GM23338 (cell line): ENCODE measurements at regions not wholly inside any gene's neighbourhood (a gene's known extent, or its start where the extent isn't known, plus 50 kb on each side); places are given as distances from the start of the nearest gene placed in this dataset.

Source experiments
- ATAC-seq: fragments of 200-7000 bp; cut with Tn5 transposase; 3 replicates; pipeline ENCODE4 v1.9.1; 2020
- DNase-seq: peaks from one replicate; pipeline ENCODE4 v3.0.0-alpha.2; 2015; ENCODE audit warnings: low spot score
- H2AFZ ChIP-seq: fragments of 200-600 bp; sonication (generic); 2 replicates; pipeline ENCODE4 v1.8.0; 2016; ENCODE audit warnings: antibody characterized with exemption, mild to moderate bottlenecking, moderate library complexity
- H3F3A ChIP-seq: fragments of 200-600 bp; sonication (generic); replicated peaks from 2 replicates; pipeline ENCODE4 v1.8.0; 2017; ENCODE audit warnings: antibody characterized with exemption, mixed run types, low read depth
- H3K27ac ChIP-seq: fragments of 200-600 bp; sonication (generic); 2 replicates; pipeline ENCODE4 v1.6.1; 2016; ENCODE audit warnings: low read depth
- H3K27me3 ChIP-seq: fragments of 200-600 bp; sonication (generic); 2 replicates; pipeline ENCODE4 v1.8.0; 2016; ENCODE audit warnings: mild to moderate bottlenecking, mixed run types, moderate library complexity; ENCODE audit not compliant: insufficient read depth
- H3K36me3 ChIP-seq: fragments of 200-600 bp; sonication (generic); 2 replicates; pipeline ENCODE4 v1.8.0; 2016; ENCODE audit warnings: mild to moderate bottlenecking; ENCODE audit not compliant: insufficient read depth
- H3K4me1 ChIP-seq: fragments of 200-600 bp; sonication (generic); 2 replicates; pipeline ENCODE4 v1.8.0; 2016; ENCODE audit warnings: mild to moderate bottlenecking, moderate library complexity; ENCODE audit not compliant: insufficient read depth
- H3K4me2 ChIP-seq: fragments of 200-600 bp; sonication (generic); 2 replicates; pipeline ENCODE4 v1.7.1; 2017; ENCODE audit warnings: mixed run types
- H3K4me3 ChIP-seq: fragments of 200-600 bp; sonication (generic); 2 replicates; pipeline ENCODE4 v1.6.1; 2016; ENCODE audit warnings: mixed run types
- H3K79me2 ChIP-seq: fragments of 200-600 bp; sonication (generic); replicated peaks from 2 replicates; pipeline ENCODE4 v1.8.0; 2017; ENCODE audit warnings: mild to moderate bottlenecking; ENCODE audit not compliant: insufficient read depth
- H3K9me2 ChIP-seq: fragments of 200-600 bp; sonication (generic); 2 replicates; pipeline ENCODE4 v1.8.0; 2017; ENCODE audit not compliant: insufficient read depth
- H4K20me1 ChIP-seq: fragments of 200-600 bp; sonication (generic); replicated peaks from 2 replicates; pipeline ENCODE4 v1.8.0; 2017; ENCODE audit warnings: mild to moderate bottlenecking; ENCODE audit not compliant: insufficient read depth
- H3K27ac Mint-ChIP-seq: 2 replicates; pipeline ENCODE4 v1.8.0; 2020; ENCODE audit warnings: inconsistent platforms, mild to moderate bottlenecking, moderate library complexity, mixed read lengths
- H3K27me3 Mint-ChIP-seq: 3 replicates; pipeline ENCODE4 v1.8.0; 2022; ENCODE audit warnings: low read depth, mild to moderate bottlenecking, moderate library complexity, mixed read lengths, inconsistent platforms; ENCODE audit not compliant: insufficient read depth, poor library complexity
- H3K36me3 Mint-ChIP-seq: 3 replicates; pipeline ENCODE4 v1.8.0; 2021; ENCODE audit warnings: low read depth, mild to moderate bottlenecking, inconsistent platforms, moderate library complexity, mixed read lengths
- H3K4me1 Mint-ChIP-seq: 3 replicates; pipeline ENCODE4 v1.8.0; 2020; ENCODE audit warnings: mild to moderate bottlenecking, inconsistent platforms, mixed read lengths
- H3K4me3 Mint-ChIP-seq: 3 replicates; pipeline ENCODE4 v1.8.0; 2021; ENCODE audit warnings: moderate library complexity, mild to moderate bottlenecking, inconsistent platforms, mixed read lengths
- H3K9me3 Mint-ChIP-seq: 3 replicates; pipeline ENCODE4 v1.8.0; 2020; ENCODE audit warnings: moderate library complexity, mild to moderate bottlenecking, inconsistent platforms, mixed read lengths
- CREB1 ChIP-seq: fragments of 250-450 bp; sonication (Bioruptor Pico); IDR thresholded peaks from 2 replicates; pipeline ENCODE4 v1.5.0; 2020; ENCODE audit warnings: low read depth, mild to moderate bottlenecking, moderate library complexity
- CTCF ChIP-seq, 2 experiments: fragments of 200-600 bp in 1 of 2; sonication (generic) in 1 of 2; conservative IDR thresholded peaks; 2 replicates each; pipeline versions ENCODE4 v1.5.1 to v1.6.1; 2016 to 2017; ENCODE audit warnings: antibody characterized with exemption in 2 of 2, low read depth in 2 of 2, mild to moderate bottlenecking in 2 of 2, moderate library complexity in 1 of 2
- ETS1 ChIP-seq: IDR thresholded peaks from 2 replicates; pipeline ENCODE4 v1.6.1; 2016; ENCODE audit warnings: antibody characterized with exemption
- EZH2 ChIP-seq: fragments of 200-600 bp; sonication (generic); IDR thresholded peaks from one replicate; pipeline ENCODE4 v1.8.0; 2017; ENCODE audit warnings: antibody characterized with exemption, mild to moderate bottlenecking, low read depth; ENCODE audit not compliant: unreplicated experiment
- JUNB ChIP-seq: IDR thresholded peaks from one replicate; pipeline ENCODE4 v1.6.1; 2016; ENCODE audit warnings: antibody characterized with exemption; ENCODE audit not compliant: unreplicated experiment
- REST ChIP-seq: IDR thresholded peaks from one replicate; pipeline ENCODE4 v1.6.1; 2018; ENCODE audit warnings: antibody characterized with exemption; ENCODE audit not compliant: unreplicated experiment

- TF ChIP-seq REST (no peak), EZH2 (no peak), ETS1 (no peak), JUNB (no peak), CTCF (conservative IDR thresholded peaks at IDR 0.05; ENCODE audit: low read depth in 2 of 2) (no peak)
These were observed 277.1 kb downstream of the RASSF9 start (continued) for GRCh38 chr12:85559127-85559526.

GRCh38 chr12:85559536-85559935 is 276.7 kb downstream of the RASSF9 start:
- no peaks in the 10 kb centered on the region for H3F3A ChIP-seq
- Mint-ChIP-seq H3K9me3 (no peaks in the 10 kb centered on the region), H3K36me3 (no peaks in the 10 kb centered on the region), H3K4me1 (no peaks in the 10 kb centered on the region), H3K27me3 (no peaks in the 10 kb centered on the region), H3K4me3 (no peak overlapping the region), H3K27ac (no peak overlapping the region)
- TF ChIP-seq CTCF (conservative IDR thresholded peaks at IDR 0.05; ENCODE audit: low read depth in 2 of 2) (no peak), CREB1 (no peak), ETS1 (no peak)
- no peaks in the 10 kb centered on the region for H3K4me1 ChIP-seq
- H2AFZ ChIP-seq, result no peak overlapping the region
- H3K9me2 ChIP-seq, result no peaks in the 10 kb centered on the region
- H4K20me1 ChIP-seq, result no peaks in the 10 kb centered on the region
- no peak overlapping the region for H3K27ac ChIP-seq
- H3K27me3 ChIP-seq, result no peaks in the 10 kb centered on the region
- no peaks in the 10 kb centered on the region for H3K36me3 ChIP-seq
- H3K4me2 ChIP-seq, result no peak overlapping the region
- ATAC-seq, result no peak
- H3K4me3 ChIP-seq, result no peak overlapping the region
- no peak for DNase-seq
- H3K79me2 ChIP-seq, result no peaks in the 10 kb centered on the region
